Spleen (tissue), 11 donors: ENCODE measurements at regions not wholly inside any gene's neighbourhood (a gene's known extent, or its start where the extent isn't known, plus 50 kb on each side); places are given as distances from the start of the nearest gene placed in this dataset.

Experiments used
- DNase-seq: peaks from one replicate; pipeline ENCODE4 v3.0.0-alpha.2; 2020
- H3K27ac ChIP-seq, 8 donors: fragments of 200-600 bp; sonication (generic) in 7 of 8; 1 replicate in 4 of 8; 2 replicates in 4 of 8; pipeline versions ENCODE4 v1.5.0 to v1.8.0; 2016 to 2021; ENCODE audit warnings: inconsistent platforms in 4 of 8, mild to moderate bottlenecking in 4 of 8, moderate library complexity in 1 of 8
- H3K27me3 ChIP-seq, 7 donors: fragments of 200-600 bp; sonication (generic) in 6 of 7; replicated peaks in 1 of 7; 1 replicate in 4 of 7; 2 replicates in 3 of 7; pipeline versions ENCODE4 v1.5.0 to v1.8.0; 2016 to 2021; ENCODE audit warnings: inconsistent platforms in 3 of 7, mild to moderate bottlenecking in 1 of 7
- H3K36me3 ChIP-seq, 6 donors: fragments of 200-600 bp; sonication (generic) in 5 of 6; 1 replicate in 4 of 6; 2 replicates in 2 of 6; pipeline versions ENCODE4 v1.5.0 to v1.8.0; 2016 to 2021; ENCODE audit warnings: inconsistent platforms in 2 of 6
- H3K4me1 ChIP-seq, 6 donors: fragments of 200-600 bp; sonication (generic) in 5 of 6; 1 replicate in 3 of 6; 2 replicates in 3 of 6; pipeline versions ENCODE4 v1.5.0 to v1.8.0; 2016 to 2021; ENCODE audit warnings: inconsistent platforms in 3 of 6
- H3K4me3 ChIP-seq, 8 donors: fragments of 200-600 bp; sonication (generic) in 7 of 8; 1 replicate in 4 of 8; 2 replicates in 4 of 8; pipeline versions ENCODE4 v1.5.0 to v1.8.0; 2016 to 2021; ENCODE audit warnings: inconsistent platforms in 4 of 8, mild to moderate bottlenecking in 4 of 8, moderate library complexity in 2 of 8
- H3K9me3 ChIP-seq, 8 donors: fragments of 200-600 bp; sonication (generic) in 7 of 8; 1 replicate in 4 of 8; 2 replicates in 4 of 8; pipeline versions ENCODE4 v1.5.0 to v1.8.0; 2016 to 2021; ENCODE audit warnings: inconsistent platforms in 4 of 8
- CTCF ChIP-seq, 11 experiments: fragments of 200-600 bp in 7 of 11; fragments of 450-650 bp in 4 of 11; sonication (generic) in 4 of 11; IDR thresholded peaks in 8 of 11; conservative IDR thresholded peaks in 3 of 11; 1 replicate in 7 of 11; 2 replicates in 4 of 11; pipeline versions ENCODE4 v1.4.0 to v1.8.0; 2016 to 2021; ENCODE audit warnings: antibody characterized with exemption in 11 of 11, inconsistent platforms in 4 of 11, mild to moderate bottlenecking in 1 of 11
- POLR2A ChIP-seq, 3 donors: fragments of 450-650 bp; IDR thresholded peaks; one replicate each; pipeline ENCODE4 v1.5.1; 2017; ENCODE audit warnings: antibody characterized with exemption in 3 of 3, mild to moderate bottlenecking in 1 of 3
- POLR2AphosphoS5 ChIP-seq, 3 donors: sonication (generic); formaldehyde crosslinking; IDR thresholded peaks; one replicate each; pipeline ENCODE4 v1.5.1; 2017; ENCODE audit warnings: antibody characterized with exemption in 3 of 3
- WGBS, 5 donors: extraction: QIAGEN DNeasy Blood & Tissue Kit in 3 of 5; methylation state at CpG; one replicate each; pipeline versions ENCODE4 v1.1.5 to v1.1.7; 2013 to 2018; 5-methylcytosine and 5-hydroxymethylcytosine counted together
- intact Hi-C: fragments of 100-400 bp; cut with DNase I; formaldehyde crosslinking; loops from one replicate; pipeline ENCODE4 v1.15.0; 2023; ENCODE audit warnings: low total_unique reads
- donor health status: healthy with polysubstance abuse.
- donor health status: DM: no; HTN: no; CAD: no; lungs with moderate emphysema.
- donor health status: DM: no; HTN: no; CAD: no.
- donor health status: Bipolar disorder and iron deficiency.
- donor health status: healthy.
- donor health status: DM: no; HTN: no; CAD: no.
- donor health status: DM: yes; HTN: yes; CAD: no.

- WGBS, 5 donors = 75 to 88% (median 80%) methylated on average over 1 of the region's 1 CpG
- TF ChIP-seq POLR2A (IDR thresholded peaks at IDR 0.05) = no peak
- TF ChIP-seq CTCF (IDR thresholded peaks at IDR 0.05 in 8 of 11, conservative IDR thresholded peaks at IDR 0.05 in 3 of 11) = no peak
- TF ChIP-seq POLR2AphosphoS5 (IDR thresholded peaks at IDR 0.05) = no peak
- H3K4me1 ChIP-seq = peaks cover 6 to 94% (median 33%) of the 10 kb centered on the region in 6 donors
- peak overlapping the region in 6 of 8 donors; percentile 58 to 93 (median 81) for H3K27ac ChIP-seq
- no peak for DNase-seq
- no peaks in the 10 kb centered on the region for H3K36me3 ChIP-seq
- H3K9me3 ChIP-seq = no peaks in the 10 kb centered on the region
- H3K4me3 ChIP-seq = peak overlapping the region in 1 of 8 donors; percentile 58
- intact Hi-C loops = no loop called here
- H3K27me3 ChIP-seq = no peaks in the 10 kb centered on the region
Measured at GRCh38 chr2:47300081-47300480, 69.0 kb upstream of the EPCAM start.

DNA sequence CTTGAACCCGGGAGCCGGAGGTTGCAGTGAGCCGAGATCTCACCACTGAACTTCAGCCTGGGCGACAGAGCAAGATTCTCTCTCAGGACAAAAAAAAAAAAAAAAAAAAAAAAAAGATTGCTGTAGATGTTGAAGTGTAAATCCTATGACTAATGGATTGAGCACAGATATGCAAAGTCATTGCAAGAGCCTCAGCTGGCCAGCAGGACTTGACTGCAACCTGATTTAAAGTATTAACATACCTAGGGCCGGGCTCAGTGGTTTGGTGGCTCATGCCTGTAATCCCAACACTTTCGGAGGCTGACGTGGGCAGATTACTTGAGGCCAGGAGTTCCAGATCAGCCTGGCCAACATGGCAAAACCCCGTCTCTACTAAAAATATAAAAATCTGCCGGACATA lies 69.6 kb upstream of the EPCAM start:
- TF ChIP-seq CTCF (IDR thresholded peaks at IDR 0.05 in 8 of 11, conservative IDR thresholded peaks at IDR 0.05 in 3 of 11) (no peak), POLR2AphosphoS5 (IDR thresholded peaks at IDR 0.05) (no peak), POLR2A (IDR thresholded peaks at IDR 0.05) (no peak)
- intact Hi-C loops = no loop called here
- Histone ChIP-seq H3K36me3 (no peaks in the 10 kb centered on the region), H3K4me3 (no peak overlapping the region), H3K27me3 (no peaks in the 10 kb centered on the region), H3K27ac (peak overlapping the region in 5 of 8 donors; percentile 58 to 93 (median 85)), H3K9me3 (no peaks in the 10 kb centered on the region), H3K4me1 (peaks cover 6 to 94% (median 35%) of the 10 kb centered on the region in 6 donors)
- no peak for DNase-seq
- 72 to 88% (median 79%) methylated on average over 9 of the region's 9 CpGs for WGBS, 5 donors

DNA sequence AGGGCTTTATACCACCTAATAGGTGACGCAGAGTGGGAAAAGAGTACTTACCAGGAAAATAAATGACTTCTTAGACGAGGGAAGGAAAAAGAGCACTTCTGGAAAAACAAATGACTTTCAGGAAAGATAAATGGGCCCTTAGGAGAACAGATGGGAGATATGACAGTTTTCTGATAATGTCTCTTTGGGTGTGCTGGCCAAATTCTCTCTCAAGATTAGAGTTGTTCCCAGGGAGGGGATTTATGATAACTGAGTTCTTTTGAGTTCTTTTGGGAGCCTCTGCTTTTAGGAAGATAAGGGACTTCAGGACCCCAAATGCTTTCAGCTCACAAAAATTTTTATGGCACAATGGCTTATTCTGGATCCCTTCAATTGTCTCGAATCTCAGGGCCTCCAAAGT lies 70.3 kb upstream of the EPCAM start:
- intact Hi-C loops = no loop called here
- no peaks in the 10 kb centered on the region for H3K9me3 ChIP-seq
- DNase-seq = no peak
- no peak overlapping the region for H3K4me3 ChIP-seq
- peak overlapping the region in 2 of 8 donors; percentile 89 to 93 for H3K27ac ChIP-seq
- no peaks in the 10 kb centered on the region for H3K36me3 ChIP-seq
- no peak for TF ChIP-seq POLR2A (IDR thresholded peaks at IDR 0.05)
- TF ChIP-seq CTCF (IDR thresholded peaks at IDR 0.05 in 8 of 11, conservative IDR thresholded peaks at IDR 0.05 in 3 of 11) = no peak
- TF ChIP-seq POLR2AphosphoS5 (IDR thresholded peaks at IDR 0.05) = no peak
- 78 to 84% (median 81%) methylated on average over 3 of the region's 3 CpGs for WGBS, 5 donors
- peaks cover 6 to 93% (median 35%) of the 10 kb centered on the region in 6 donors for H3K4me1 ChIP-seq
- no peaks in the 10 kb centered on the region for H3K27me3 ChIP-seq

- H3K27ac ChIP-seq = peak overlapping the region in 1 of 8 donors; percentile 81
- TF ChIP-seq POLR2A (IDR thresholded peaks at IDR 0.05) = no peak
- no peak for TF ChIP-seq CTCF (IDR thresholded peaks at IDR 0.05 in 8 of 11, conservative IDR thresholded peaks at IDR 0.05 in 3 of 11)
- TF ChIP-seq POLR2AphosphoS5 (IDR thresholded peaks at IDR 0.05) = no peak
- H3K4me3 ChIP-seq = no peak overlapping the region
- peaks cover 6 to 84% (median 27%) of the 10 kb centered on the region in 6 donors for H3K4me1 ChIP-seq
- intact Hi-C loops = no loop called here
- no peaks in the 10 kb centered on the region for H3K36me3 ChIP-seq
- WGBS, 5 donors = 79 to 87% (median 82%) methylated on average over 7 of the region's 7 CpGs
- no peaks in the 10 kb centered on the region for H3K27me3 ChIP-seq
- H3K9me3 ChIP-seq = no peaks in the 10 kb centered on the region
- no peak for DNase-seq
Measured at GRCh38 chr2:47297767-47298425, 71.2 kb upstream of the EPCAM start.
